ENCODE measurements at regions not wholly inside any gene's neighbourhood (a gene's known extent, or its start where the extent isn't known, plus 50 kb on each side); places are given as distances from the start of the nearest gene placed in this dataset.

DNA sequence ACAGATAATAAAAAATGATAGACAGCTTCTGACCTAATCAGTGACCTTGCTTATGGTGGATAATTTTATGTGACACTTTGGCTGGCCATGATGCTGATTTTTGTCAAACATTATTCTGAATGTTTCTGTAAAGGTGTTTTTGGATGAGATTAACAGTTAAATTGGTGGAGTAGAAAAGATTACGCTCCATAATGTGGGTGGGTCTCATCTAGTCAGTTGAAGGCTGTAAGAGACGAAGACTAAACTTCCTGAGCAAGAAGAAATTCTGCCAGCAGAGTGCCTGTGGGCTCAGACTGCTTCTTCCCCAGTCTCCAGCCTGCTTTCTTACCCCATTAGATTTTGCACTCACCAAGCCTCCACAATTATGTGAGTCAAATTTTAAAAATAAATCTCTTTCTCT is 214.9 kb upstream of the ITGA4 start:
- ATAC-seq: no peak
- no peaks in the 10 kb centered on the region for H3K36me3 ChIP-seq (ENCODE audit: low read depth)
- no peak for TF ChIP-seq CTCF (IDR thresholded peaks at IDR 0.05)
- DNase-seq: no peak
- H3K4me1 ChIP-seq (ENCODE audit: low read depth): no peaks in the 10 kb centered on the region
- H3K9me3 ChIP-seq: no peaks in the 10 kb centered on the region
- intact Hi-C loops (cut with DNase I, micrococcal nuclease): no loop called here
- H3K4me3 ChIP-seq: no peak overlapping the region

DNA sequence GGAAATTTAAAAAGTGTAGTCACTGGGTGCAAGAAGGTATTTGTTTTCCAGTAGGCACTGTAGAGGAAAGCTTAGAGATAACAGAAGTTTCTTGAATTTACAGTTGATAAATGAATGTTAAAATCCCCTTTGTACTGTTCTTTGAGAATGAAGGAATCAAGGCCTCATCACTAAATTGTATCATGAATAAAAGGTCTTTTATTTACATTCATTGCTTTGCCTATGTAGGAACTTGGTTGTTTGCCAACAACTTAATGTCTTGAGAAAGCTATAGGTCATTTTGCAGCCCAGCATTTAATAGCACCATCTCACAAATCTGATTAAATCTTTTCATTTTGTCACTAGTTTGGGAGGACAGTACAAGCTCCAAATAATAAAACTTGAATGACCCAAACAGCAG is 213.9 kb upstream of the ITGA4 start:
- DNase-seq: no peak
- no peak overlapping the region for H3K4me3 ChIP-seq
- no peaks in the 10 kb centered on the region for H3K36me3 ChIP-seq (ENCODE audit: low read depth)
- intact Hi-C loops (cut with DNase I, micrococcal nuclease): no loop called here
- H3K9me3 ChIP-seq: no peaks in the 10 kb centered on the region
- H3K4me1 ChIP-seq (ENCODE audit: low read depth): no peaks in the 10 kb centered on the region
- no peak for ATAC-seq
- TF ChIP-seq CTCF (IDR thresholded peaks at IDR 0.05): no peak

GRCh38 chr2:181250691-181251090 is 206.5 kb upstream of the ITGA4 start:
- Histone ChIP-seq H3K4me1 (ENCODE audit: low read depth) (no peaks in the 10 kb centered on the region), H3K4me3 (no peak overlapping the region), H3K9me3 (no peaks in the 10 kb centered on the region), H3K36me3 (ENCODE audit: low read depth) (no peaks in the 10 kb centered on the region)
- ATAC-seq: no peak
- DNase-seq: no peak
- TF ChIP-seq CTCF (IDR thresholded peaks at IDR 0.05): no peak
- intact Hi-C loops (cut with DNase I, micrococcal nuclease): no loop called here

- no peaks in the 10 kb centered on the region for H3K4me1 ChIP-seq (ENCODE audit: low read depth)
- DNase-seq (no peak), ATAC-seq (peak; percentile 15)
- H3K36me3 ChIP-seq (ENCODE audit: low read depth): no peaks in the 10 kb centered on the region
- intact Hi-C loops (cut with DNase I, micrococcal nuclease): no loop called here
- no peak for TF ChIP-seq CTCF (IDR thresholded peaks at IDR 0.05)
- H3K9me3 ChIP-seq: no peaks in the 10 kb centered on the region
- H3K4me3 ChIP-seq: no peak overlapping the region
These were observed 204.7 kb upstream of the ITGA4 start for GRCh38 chr2:181252262-181253148.

DNA sequence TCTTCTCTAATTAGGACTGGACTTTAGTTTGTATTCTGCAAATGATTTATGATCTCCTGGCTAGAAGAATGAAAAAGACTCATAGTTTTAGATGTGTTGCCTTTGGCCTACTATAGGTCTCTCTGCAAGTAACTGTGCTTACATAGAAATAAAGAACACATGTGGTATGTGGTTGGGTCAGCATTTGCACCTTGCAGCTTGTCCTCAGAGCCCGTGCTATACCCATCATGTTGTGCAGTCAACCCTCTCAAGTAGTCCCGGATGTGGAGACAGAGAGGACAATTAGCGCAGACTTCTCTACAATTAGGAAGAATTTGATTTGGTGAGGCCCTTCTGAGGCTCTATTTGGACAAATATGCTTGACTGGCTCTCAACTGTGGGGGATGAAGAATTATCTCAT is 203.7 kb upstream of the ITGA4 start:
- no peaks in the 10 kb centered on the region for H3K36me3 ChIP-seq (ENCODE audit: low read depth)
- ATAC-seq (no peak), DNase-seq (no peak)
- no peaks in the 10 kb centered on the region for H3K4me1 ChIP-seq (ENCODE audit: low read depth)
- no peaks in the 10 kb centered on the region for H3K9me3 ChIP-seq
- no peak for TF ChIP-seq CTCF (IDR thresholded peaks at IDR 0.05)
- no peak overlapping the region for H3K4me3 ChIP-seq
- intact Hi-C loops (cut with DNase I, micrococcal nuclease): no loop called here

Measured in mucosa of descending colon (tissue), 3 donors.